ENCODE measurements at regions not wholly inside any gene's neighbourhood (a gene's known extent, or its start where the extent isn't known, plus 50 kb on each side); places are given as distances from the start of the nearest gene placed in this dataset.

DNA sequence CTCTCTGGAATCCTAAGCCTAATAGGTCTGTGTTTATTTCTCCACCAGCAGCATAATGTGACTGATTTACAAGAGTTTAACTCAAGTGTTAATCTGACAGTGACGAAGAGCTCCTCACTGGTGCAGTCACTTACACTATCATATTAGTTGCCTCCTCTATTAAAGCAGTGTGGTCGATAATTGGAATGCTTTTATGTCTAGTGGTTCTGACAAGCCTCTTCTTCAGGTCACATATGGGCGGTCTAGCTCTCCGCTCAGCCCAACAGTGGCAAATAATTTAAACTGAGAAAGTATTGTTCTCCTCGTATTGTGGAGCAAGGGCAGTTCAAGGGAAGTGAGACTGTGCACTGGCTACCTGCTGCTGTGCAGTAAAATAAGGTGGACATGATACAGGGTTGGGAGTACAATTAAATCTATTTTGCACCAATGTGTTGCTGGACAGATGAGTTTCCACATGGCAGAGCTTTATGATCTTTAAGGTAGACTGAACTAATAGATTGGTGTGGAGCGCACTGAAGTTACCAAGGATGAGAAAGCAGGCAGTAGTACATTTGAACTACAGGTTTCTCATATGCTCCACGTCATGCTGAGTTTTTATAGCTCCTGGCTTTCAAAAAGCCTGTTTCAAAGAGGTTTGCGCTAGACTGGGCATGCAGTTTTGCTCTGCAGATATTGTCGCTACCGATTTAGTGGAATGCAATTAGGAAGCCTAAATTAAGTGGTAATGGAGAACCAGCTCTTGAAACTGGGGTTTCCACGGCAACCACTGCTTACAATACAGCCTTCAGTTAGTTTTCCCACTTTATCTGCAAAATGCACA, 151.7 kb upstream of the POU3F3 start:
- Histone ChIP-seq H3F3A (replicated peaks; ENCODE audit: low read depth) (no peaks in the 10 kb centered on the region), H2AFZ (peak overlapping the region; percentile 44), H3K9me2 (ENCODE audit: insufficient read depth) (no peaks in the 10 kb centered on the region), H3K36me3 (ENCODE audit: insufficient read depth) (no peaks in the 10 kb centered on the region), H4K20me1 (replicated peaks; ENCODE audit: insufficient read depth) (no peaks in the 10 kb centered on the region), H3K4me1 (ENCODE audit: insufficient read depth) (peaks cover 14% of the 10 kb centered on the region), H3K4me2 (no peak overlapping the region), H3K27me3 (ENCODE audit: insufficient read depth) (no peaks in the 10 kb centered on the region), H3K4me3 (no peak overlapping the region), H3K27ac (ENCODE audit: low read depth) (no peak overlapping the region), H3K79me2 (replicated peaks; ENCODE audit: insufficient read depth) (no peaks in the 10 kb centered on the region)
- Mint-ChIP-seq H3K36me3 (ENCODE audit: low read depth) (no peaks in the 10 kb centered on the region), H3K27ac (peak overlapping the region; percentile 30; the same call in 1 of the 2 replicates), H3K9me3 (no peaks in the 10 kb centered on the region), H3K4me1 (peaks cover 40% of the 10 kb centered on the region), H3K27me3 (ENCODE audit: insufficient read depth, low read depth, poor library complexity) (peaks cover 3% of the 10 kb centered on the region), H3K4me3 (no peak overlapping the region)
- DNase-seq (ENCODE audit: low spot score): peak; percentile 30
- no peak for TF ChIP-seq ZNF331 (CRISPR knock-in tag; IDR thresholded peaks at IDR 0.05; ENCODE audit: low read depth)
- no peak for TF ChIP-seq NANOG (IDR thresholded peaks at IDR 0.05; ENCODE audit: borderline replicate concordance)
- TF ChIP-seq STAT1 (IDR thresholded peaks at IDR 0.05; ENCODE audit: unreplicated experiment): no peak
- TF ChIP-seq, protein P1, sequence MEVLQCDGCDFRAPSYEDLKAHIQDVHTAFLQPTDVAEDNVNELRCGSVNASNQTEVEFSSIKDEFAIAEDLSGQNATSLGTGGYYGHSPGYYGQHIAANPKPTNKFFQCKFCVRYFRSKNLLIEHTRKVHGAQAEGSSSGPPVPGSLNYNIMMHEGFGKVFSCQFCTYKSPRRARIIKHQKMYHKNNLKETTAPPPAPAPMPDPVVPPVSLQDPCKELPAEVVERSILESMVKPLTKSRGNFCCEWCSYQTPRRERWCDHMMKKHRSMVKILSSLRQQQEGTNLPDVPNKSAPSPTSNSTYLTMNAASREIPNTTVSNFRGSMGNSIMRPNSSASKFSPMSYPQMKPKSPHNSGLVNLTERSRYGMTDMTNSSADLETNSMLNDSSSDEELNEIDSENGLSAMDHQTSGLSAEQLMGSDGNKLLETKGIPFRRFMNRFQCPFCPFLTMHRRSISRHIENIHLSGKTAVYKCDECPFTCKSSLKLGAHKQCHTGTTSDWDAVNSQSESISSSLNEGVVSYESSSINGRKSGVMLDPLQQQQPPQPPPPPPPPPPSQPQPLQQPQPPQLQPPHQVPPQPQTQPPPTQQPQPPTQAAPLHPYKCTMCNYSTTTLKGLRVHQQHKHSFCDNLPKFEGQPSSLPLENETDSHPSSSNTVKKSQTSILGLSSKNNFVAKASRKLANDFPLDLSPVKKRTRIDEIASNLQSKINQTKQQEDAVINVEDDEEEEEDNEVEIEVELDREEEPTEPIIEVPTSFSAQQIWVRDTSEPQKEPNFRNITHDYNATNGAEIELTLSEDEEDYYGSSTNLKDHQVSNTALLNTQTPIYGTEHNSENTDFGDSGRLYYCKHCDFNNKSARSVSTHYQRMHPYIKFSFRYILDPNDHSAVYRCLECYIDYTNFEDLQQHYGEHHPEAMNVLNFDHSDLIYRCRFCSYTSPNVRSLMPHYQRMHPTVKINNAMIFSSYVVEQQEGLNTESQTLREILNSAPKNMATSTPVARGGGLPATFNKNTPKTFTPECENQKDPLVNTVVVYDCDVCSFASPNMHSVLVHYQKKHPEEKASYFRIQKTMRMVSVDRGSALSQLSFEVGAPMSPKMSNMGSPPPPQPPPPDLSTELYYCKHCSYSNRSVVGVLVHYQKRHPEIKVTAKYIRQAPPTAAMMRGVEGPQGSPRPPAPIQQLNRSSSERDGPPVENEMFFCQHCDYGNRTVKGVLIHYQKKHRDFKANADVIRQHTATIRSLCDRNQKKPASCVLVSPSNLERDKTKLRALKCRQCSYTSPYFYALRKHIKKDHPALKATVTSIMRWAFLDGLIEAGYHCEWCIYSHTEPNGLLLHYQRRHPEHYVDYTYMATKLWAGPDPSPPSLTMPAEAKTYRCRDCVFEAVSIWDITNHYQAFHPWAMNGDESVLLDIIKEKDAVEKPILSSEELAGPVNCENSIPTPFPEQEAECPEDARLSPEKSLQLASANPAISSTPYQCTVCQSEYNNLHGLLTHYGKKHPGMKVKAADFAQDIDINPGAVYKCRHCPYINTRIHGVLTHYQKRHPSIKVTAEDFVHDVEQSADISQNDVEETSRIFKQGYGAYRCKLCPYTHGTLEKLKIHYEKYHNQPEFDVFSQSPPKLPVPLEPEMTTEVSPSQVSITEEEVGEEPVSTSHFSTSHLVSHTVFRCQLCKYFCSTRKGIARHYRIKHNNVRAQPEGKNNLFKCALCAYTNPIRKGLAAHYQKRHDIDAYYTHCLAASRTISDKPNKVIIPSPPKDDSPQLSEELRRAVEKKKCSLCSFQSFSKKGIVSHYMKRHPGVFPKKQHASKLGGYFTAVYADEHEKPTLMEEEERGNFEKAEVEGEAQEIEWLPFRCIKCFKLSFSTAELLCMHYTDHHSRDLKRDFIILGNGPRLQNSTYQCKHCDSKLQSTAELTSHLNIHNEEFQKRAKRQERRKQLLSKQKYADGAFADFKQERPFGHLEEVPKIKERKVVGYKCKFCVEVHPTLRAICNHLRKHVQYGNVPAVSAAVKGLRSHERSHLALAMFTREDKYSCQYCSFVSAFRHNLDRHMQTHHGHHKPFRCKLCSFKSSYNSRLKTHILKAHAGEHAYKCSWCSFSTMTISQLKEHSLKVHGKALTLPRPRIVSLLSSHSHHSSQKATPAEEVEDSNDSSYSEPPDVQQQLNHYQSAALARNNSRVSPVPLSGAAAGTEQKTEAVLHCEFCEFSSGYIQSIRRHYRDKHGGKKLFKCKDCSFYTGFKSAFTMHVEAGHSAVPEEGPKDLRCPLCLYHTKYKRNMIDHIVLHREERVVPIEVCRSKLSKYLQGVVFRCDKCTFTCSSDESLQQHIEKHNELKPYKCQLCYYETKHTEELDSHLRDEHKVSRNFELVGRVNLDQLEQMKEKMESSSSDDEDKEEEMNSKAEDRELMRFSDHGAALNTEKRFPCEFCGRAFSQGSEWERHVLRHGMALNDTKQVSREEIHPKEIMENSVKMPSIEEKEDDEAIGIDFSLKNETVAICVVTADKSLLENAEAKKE (CRISPR knock-in tag; IDR thresholded peaks at IDR 0.05): no peak
- TF ChIP-seq JUNB (IDR thresholded peaks at IDR 0.05; ENCODE audit: unreplicated experiment): no peak
- TF ChIP-seq, protein P2, sequence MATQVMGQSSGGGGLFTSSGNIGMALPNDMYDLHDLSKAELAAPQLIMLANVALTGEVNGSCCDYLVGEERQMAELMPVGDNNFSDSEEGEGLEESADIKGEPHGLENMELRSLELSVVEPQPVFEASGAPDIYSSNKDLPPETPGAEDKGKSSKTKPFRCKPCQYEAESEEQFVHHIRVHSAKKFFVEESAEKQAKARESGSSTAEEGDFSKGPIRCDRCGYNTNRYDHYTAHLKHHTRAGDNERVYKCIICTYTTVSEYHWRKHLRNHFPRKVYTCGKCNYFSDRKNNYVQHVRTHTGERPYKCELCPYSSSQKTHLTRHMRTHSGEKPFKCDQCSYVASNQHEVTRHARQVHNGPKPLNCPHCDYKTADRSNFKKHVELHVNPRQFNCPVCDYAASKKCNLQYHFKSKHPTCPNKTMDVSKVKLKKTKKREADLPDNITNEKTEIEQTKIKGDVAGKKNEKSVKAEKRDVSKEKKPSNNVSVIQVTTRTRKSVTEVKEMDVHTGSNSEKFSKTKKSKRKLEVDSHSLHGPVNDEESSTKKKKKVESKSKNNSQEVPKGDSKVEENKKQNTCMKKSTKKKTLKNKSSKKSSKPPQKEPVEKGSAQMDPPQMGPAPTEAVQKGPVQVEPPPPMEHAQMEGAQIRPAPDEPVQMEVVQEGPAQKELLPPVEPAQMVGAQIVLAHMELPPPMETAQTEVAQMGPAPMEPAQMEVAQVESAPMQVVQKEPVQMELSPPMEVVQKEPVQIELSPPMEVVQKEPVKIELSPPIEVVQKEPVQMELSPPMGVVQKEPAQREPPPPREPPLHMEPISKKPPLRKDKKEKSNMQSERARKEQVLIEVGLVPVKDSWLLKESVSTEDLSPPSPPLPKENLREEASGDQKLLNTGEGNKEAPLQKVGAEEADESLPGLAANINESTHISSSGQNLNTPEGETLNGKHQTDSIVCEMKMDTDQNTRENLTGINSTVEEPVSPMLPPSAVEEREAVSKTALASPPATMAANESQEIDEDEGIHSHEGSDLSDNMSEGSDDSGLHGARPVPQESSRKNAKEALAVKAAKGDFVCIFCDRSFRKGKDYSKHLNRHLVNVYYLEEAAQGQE (IDR thresholded peaks at IDR 0.05; ENCODE audit: unreplicated experiment): no peak
- TF ChIP-seq, protein P3, sequence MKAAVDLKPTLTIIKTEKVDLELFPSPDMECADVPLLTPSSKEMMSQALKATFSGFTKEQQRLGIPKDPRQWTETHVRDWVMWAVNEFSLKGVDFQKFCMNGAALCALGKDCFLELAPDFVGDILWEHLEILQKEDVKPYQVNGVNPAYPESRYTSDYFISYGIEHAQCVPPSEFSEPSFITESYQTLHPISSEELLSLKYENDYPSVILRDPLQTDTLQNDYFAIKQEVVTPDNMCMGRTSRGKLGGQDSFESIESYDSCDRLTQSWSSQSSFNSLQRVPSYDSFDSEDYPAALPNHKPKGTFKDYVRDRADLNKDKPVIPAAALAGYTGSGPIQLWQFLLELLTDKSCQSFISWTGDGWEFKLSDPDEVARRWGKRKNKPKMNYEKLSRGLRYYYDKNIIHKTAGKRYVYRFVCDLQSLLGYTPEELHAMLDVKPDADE (IDR thresholded peaks at IDR 0.05): no peak
- no peak for TF ChIP-seq EZH2 (IDR thresholded peaks at IDR 0.05; ENCODE audit: low read depth, unreplicated experiment)
- TF ChIP-seq CREB1 (CRISPR knock-in tag; IDR thresholded peaks at IDR 0.05; ENCODE audit: low read depth): no peak
- TF ChIP-seq, protein P4, sequence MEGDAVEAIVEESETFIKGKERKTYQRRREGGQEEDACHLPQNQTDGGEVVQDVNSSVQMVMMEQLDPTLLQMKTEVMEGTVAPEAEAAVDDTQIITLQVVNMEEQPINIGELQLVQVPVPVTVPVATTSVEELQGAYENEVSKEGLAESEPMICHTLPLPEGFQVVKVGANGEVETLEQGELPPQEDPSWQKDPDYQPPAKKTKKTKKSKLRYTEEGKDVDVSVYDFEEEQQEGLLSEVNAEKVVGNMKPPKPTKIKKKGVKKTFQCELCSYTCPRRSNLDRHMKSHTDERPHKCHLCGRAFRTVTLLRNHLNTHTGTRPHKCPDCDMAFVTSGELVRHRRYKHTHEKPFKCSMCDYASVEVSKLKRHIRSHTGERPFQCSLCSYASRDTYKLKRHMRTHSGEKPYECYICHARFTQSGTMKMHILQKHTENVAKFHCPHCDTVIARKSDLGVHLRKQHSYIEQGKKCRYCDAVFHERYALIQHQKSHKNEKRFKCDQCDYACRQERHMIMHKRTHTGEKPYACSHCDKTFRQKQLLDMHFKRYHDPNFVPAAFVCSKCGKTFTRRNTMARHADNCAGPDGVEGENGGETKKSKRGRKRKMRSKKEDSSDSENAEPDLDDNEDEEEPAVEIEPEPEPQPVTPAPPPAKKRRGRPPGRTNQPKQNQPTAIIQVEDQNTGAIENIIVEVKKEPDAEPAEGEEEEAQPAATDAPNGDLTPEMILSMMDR (conservative IDR thresholded peaks at IDR 0.05; ENCODE audit: low read depth in 2 of 2): no peak
- TF ChIP-seq EZH2phosphoT487 (IDR thresholded peaks at IDR 0.05; ENCODE audit: unreplicated experiment): no peak
- no peak for ATAC-seq
